GM12878 (cell line): ENCODE measurements at regions not wholly inside any gene's neighbourhood (a gene's known extent, or its start where the extent isn't known, plus 50 kb on each side); places are given as distances from the start of the nearest gene placed in this dataset.

Source experiments
- FOXM1 ChIP-seq: IDR thresholded peaks from 2 replicates; pipeline ENCODE4 v1.6.1; 2012; ENCODE audit warnings: low read depth, mild to moderate bottlenecking, inconsistent platforms, low read length, moderate library complexity
- NFIC ChIP-seq: IDR thresholded peaks from 2 replicates; pipeline ENCODE4 v1.6.1; 2012; ENCODE audit warnings: low read depth, mild to moderate bottlenecking, inconsistent platforms, low read length, moderate library complexity
- TAF1 ChIP-seq: IDR thresholded peaks from 2 replicates; pipeline ENCODE4 v1.6.1; 2011; ENCODE audit warnings: mild to moderate bottlenecking, low read depth, low read length, borderline replicate concordance
- ZNF384 ChIP-seq: IDR thresholded peaks from 2 replicates; pipeline ENCODE4 v1.6.1; 2012; ENCODE audit warnings: low read depth, mild to moderate bottlenecking, low read length, improper control_type of control experiment, borderline replicate concordance
- TF ChIP-seq, protein P1 (sequence below), 3 experiments: IDR thresholded peaks in 2 of 3; conservative IDR thresholded peaks in 1 of 3; 2 replicates each; pipeline ENCODE4 v1.5.1; 2011; ENCODE audit warnings: low read depth in 3 of 3, low read length in 3 of 3, mild to moderate bottlenecking in 3 of 3, control low read depth in 2 of 3, moderate library complexity in 2 of 3, inconsistent platforms in 1 of 3, mixed read lengths in 1 of 3; ENCODE audit not compliant: control insufficient read depth in 2 of 3, insufficient read depth in 1 of 3; ENCODE audit errors: extremely low read depth in 1 of 3
- TF ChIP-seq, protein P2 (sequence below): fragments of 450-650 bp; conservative IDR thresholded peaks from 2 replicates; pipeline ENCODE4 v1.6.1; 2017; ENCODE audit warnings: mild to moderate bottlenecking, moderate library complexity

DNA sequence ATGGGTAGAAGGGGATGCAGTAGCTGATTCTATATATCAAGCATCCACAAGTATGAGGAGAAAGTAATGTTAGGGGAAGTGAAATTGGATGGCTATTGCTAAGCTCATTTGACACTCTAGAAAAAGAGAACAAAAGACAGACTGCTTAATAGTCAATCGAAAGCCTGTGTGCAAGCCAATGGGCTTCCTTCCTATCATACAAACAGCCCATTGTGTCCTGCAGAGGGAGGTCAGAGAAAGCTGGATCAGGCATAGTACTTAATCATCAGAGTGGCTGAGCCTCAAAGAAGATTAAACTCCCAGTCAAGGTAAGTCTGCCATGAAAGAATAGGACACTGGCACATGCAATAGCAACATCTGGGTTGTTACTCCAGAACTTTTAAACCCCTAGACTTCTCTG lies 50.9 kb upstream of the PGR start:
- TF ChIP-seq TAF1 (no peak), ZNF384 (no peak), NFIC (no peak), FOXM1 (no peak)
- TF ChIP-seq, protein P1, sequence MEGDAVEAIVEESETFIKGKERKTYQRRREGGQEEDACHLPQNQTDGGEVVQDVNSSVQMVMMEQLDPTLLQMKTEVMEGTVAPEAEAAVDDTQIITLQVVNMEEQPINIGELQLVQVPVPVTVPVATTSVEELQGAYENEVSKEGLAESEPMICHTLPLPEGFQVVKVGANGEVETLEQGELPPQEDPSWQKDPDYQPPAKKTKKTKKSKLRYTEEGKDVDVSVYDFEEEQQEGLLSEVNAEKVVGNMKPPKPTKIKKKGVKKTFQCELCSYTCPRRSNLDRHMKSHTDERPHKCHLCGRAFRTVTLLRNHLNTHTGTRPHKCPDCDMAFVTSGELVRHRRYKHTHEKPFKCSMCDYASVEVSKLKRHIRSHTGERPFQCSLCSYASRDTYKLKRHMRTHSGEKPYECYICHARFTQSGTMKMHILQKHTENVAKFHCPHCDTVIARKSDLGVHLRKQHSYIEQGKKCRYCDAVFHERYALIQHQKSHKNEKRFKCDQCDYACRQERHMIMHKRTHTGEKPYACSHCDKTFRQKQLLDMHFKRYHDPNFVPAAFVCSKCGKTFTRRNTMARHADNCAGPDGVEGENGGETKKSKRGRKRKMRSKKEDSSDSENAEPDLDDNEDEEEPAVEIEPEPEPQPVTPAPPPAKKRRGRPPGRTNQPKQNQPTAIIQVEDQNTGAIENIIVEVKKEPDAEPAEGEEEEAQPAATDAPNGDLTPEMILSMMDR (IDR thresholded peaks at IDR 0.05 in 2 of 3, conservative IDR thresholded peaks at IDR 0.05 in 1 of 3; ENCODE audit: control insufficient read depth in 2 of 3, extremely low read depth in 1 of 3, insufficient read depth in 1 of 3, low read depth in 3 of 3, low read length in 3 of 3), result no peak
- TF ChIP-seq, protein P2, sequence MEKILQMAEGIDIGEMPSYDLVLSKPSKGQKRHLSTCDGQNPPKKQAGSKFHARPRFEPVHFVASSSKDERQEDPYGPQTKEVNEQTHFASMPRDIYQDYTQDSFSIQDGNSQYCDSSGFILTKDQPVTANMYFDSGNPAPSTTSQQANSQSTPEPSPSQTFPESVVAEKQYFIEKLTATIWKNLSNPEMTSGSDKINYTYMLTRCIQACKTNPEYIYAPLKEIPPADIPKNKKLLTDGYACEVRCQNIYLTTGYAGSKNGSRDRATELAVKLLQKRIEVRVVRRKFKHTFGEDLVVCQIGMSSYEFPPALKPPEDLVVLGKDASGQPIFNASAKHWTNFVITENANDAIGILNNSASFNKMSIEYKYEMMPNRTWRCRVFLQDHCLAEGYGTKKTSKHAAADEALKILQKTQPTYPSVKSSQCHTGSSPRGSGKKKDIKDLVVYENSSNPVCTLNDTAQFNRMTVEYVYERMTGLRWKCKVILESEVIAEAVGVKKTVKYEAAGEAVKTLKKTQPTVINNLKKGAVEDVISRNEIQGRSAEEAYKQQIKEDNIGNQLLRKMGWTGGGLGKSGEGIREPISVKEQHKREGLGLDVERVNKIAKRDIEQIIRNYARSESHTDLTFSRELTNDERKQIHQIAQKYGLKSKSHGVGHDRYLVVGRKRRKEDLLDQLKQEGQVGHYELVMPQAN, result no peak
